SK-N-SH treated with all-trans-retinoic acid at 6 μM for 48 hours (cell line): ENCODE measurements at regions not wholly inside any gene's neighbourhood (a gene's known extent, or its start where the extent isn't known, plus 50 kb on each side); places are given as distances from the start of the nearest gene placed in this dataset.

ENCODE experiments used
- ATAC-seq: fragments of 200-7000 bp; cut with Tn5 transposase; 3 replicates; pipeline ENCODE4 v1.9.1; 2020; ENCODE audit warnings: mild to moderate bottlenecking, moderate library complexity
- ARNTL ChIP-seq: fragments of 450-650 bp; formaldehyde crosslinking; IDR thresholded peaks from 2 replicates; pipeline ENCODE4 v1.5.0; 2020; ENCODE audit warnings: low read depth, mild to moderate bottlenecking, moderate library complexity, borderline replicate concordance
- BACH2 ChIP-seq: fragments of 250-450 bp; sonication (Bioruptor Pico); IDR thresholded peaks from 2 replicates; pipeline ENCODE4 v1.9.0; 2021; ENCODE audit warnings: mild to moderate bottlenecking, borderline replicate concordance
- CSDC2 ChIP-seq: fragments of 250-450 bp; sonication (Bioruptor Pico); IDR thresholded peaks from 2 replicates; pipeline ENCODE4 v1.5.0; 2020; ENCODE audit warnings: mild to moderate bottlenecking, moderate library complexity
- ISL1 ChIP-seq: fragments of 250-450 bp; sonication (Bioruptor Pico); IDR thresholded peaks from 2 replicates; pipeline ENCODE4 v2.1.2; 2022; ENCODE audit warnings: mild to moderate bottlenecking, moderate library complexity
- OSR1 ChIP-seq: fragments of 250-450 bp; sonication (Bioruptor Pico); IDR thresholded peaks from 2 replicates; pipeline ENCODE4 v1.8.0; 2022; ENCODE audit warnings: moderate library complexity, mild to moderate bottlenecking, inconsistent platforms
- PATZ1 ChIP-seq: fragments of 250-450 bp; sonication (Bioruptor Pico); IDR thresholded peaks from 2 replicates; pipeline ENCODE4 v1.8.0; 2020; ENCODE audit warnings: mild to moderate bottlenecking, moderate library complexity, borderline replicate concordance
- PPARA ChIP-seq: fragments of 250-450 bp; sonication (Bioruptor Pico); IDR thresholded peaks from 2 replicates; pipeline ENCODE4 v1.5.0; 2020; ENCODE audit warnings: mild to moderate bottlenecking, borderline replicate concordance
- RARB ChIP-seq: fragments of 250-450 bp; sonication (Bioruptor Pico); IDR thresholded peaks from 2 replicates; pipeline ENCODE4 v1.8.0; 2021; ENCODE audit warnings: mild to moderate bottlenecking, moderate library complexity
- SNAI2 ChIP-seq: fragments of 250-450 bp; sonication (Bioruptor Pico); IDR thresholded peaks from 2 replicates; pipeline ENCODE4 v1.5.0; 2020; ENCODE audit warnings: mild to moderate bottlenecking, moderate library complexity
- TCF4 ChIP-seq: fragments of 250-450 bp; sonication (Bioruptor Pico); IDR thresholded peaks from 2 replicates; pipeline ENCODE4 v1.8.0; 2021; ENCODE audit warnings: mild to moderate bottlenecking, moderate library complexity, borderline replicate concordance
- TOX ChIP-seq: fragments of 250-450 bp; sonication (Bioruptor Pico); IDR thresholded peaks from 2 replicates; pipeline ENCODE4 v1.8.0; 2021; ENCODE audit warnings: mild to moderate bottlenecking, moderate library complexity, borderline replicate concordance
- TSHZ2 ChIP-seq: fragments of 250-450 bp; sonication (Bioruptor Pico); IDR thresholded peaks from 2 replicates; pipeline ENCODE4 v1.5.0; 2020; ENCODE audit warnings: mild to moderate bottlenecking, moderate library complexity
- ZC3H10 ChIP-seq: fragments of 250-450 bp; sonication (Bioruptor Pico); IDR thresholded peaks from 2 replicates; pipeline ENCODE4 v1.5.1; 2021; ENCODE audit warnings: mild to moderate bottlenecking, moderate library complexity
- ZFP3 ChIP-seq: fragments of 250-450 bp; sonication (Bioruptor Pico); IDR thresholded peaks from 2 replicates; pipeline ENCODE4 v1.5.0; 2020; ENCODE audit warnings: mild to moderate bottlenecking, moderate library complexity
- ZFP30 ChIP-seq: fragments of 450-650 bp; formaldehyde crosslinking; IDR thresholded peaks from 2 replicates; pipeline ENCODE4 v1.5.0; 2022; ENCODE audit warnings: mild to moderate bottlenecking, moderate library complexity
- ZNF565 ChIP-seq: fragments of 450-650 bp; formaldehyde crosslinking; conservative IDR thresholded peaks from 2 replicates; pipeline ENCODE4 v1.5.0; 2020; ENCODE audit warnings: low read depth, mild to moderate bottlenecking, moderate library complexity
- ZNF70 ChIP-seq: fragments of 450-650 bp; formaldehyde crosslinking; IDR thresholded peaks from 2 replicates; pipeline ENCODE4 v1.5.0; 2020; ENCODE audit warnings: mild to moderate bottlenecking, moderate library complexity
- ZNF8 ChIP-seq: fragments of 450-650 bp; formaldehyde crosslinking; IDR thresholded peaks from 2 replicates; pipeline ENCODE4 v1.5.0; 2020; ENCODE audit warnings: mild to moderate bottlenecking, moderate library complexity
- TF ChIP-seq, protein P1 (sequence below): fragments of 250-450 bp; sonication (Bioruptor Pico); IDR thresholded peaks from 2 replicates; pipeline ENCODE4 v1.5.1; 2021; ENCODE audit warnings: mild to moderate bottlenecking, moderate library complexity
- TF ChIP-seq, protein P2 (sequence below): fragments of 250-450 bp; sonication (Bioruptor Pico); IDR thresholded peaks from 2 replicates; pipeline ENCODE4 v1.5.1; 2020; ENCODE audit warnings: low read depth, mild to moderate bottlenecking, moderate library complexity

GRCh38 chr2:8458503-8459459 is 223.1 kb upstream of the ID2 start:
- TF ChIP-seq TSHZ2 (CRISPR knock-in tag) (no peak), ZNF70 (CRISPR knock-in tag) (no peak), ZC3H10 (no peak), ZNF565 (CRISPR knock-in tag) (no peak), ISL1 (no peak), TOX (CRISPR knock-in tag) (no peak), ZFP3 (no peak), BACH2 (CRISPR knock-in tag) (no peak), SNAI2 (CRISPR knock-in tag) (no peak)
- TF ChIP-seq, protein P1, sequence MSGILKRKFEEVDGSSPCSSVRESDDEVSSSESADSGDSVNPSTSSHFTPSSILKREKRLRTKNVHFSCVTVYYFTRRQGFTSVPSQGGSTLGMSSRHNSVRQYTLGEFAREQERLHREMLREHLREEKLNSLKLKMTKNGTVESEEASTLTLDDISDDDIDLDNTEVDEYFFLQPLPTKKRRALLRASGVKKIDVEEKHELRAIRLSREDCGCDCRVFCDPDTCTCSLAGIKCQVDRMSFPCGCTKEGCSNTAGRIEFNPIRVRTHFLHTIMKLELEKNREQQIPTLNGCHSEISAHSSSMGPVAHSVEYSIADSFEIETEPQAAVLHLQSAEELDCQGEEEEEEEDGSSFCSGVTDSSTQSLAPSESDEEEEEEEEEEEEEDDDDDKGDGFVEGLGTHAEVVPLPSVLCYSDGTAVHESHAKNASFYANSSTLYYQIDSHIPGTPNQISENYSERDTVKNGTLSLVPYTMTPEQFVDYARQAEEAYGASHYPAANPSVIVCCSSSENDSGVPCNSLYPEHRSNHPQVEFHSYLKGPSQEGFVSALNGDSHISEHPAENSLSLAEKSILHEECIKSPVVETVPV: no peak
- TF ChIP-seq, all 23 proteins: peak for 0
- ATAC-seq: no peak

- no peak for ATAC-seq
- no peak for TF ChIP-seq PATZ1 (CRISPR knock-in tag)
- no peak for TF ChIP-seq SNAI2 (CRISPR knock-in tag)
- TF ChIP-seq TCF4 (CRISPR knock-in tag): no peak
- TF ChIP-seq ARNTL (CRISPR knock-in tag): no peak
- TF ChIP-seq ZNF8 (CRISPR knock-in tag): no peak
- no peak for TF ChIP-seq ZFP3
- no peak for TF ChIP-seq OSR1 (CRISPR knock-in tag)
- TF ChIP-seq, protein P1: no peak
- no peak for TF ChIP-seq TOX (CRISPR knock-in tag)
- TF ChIP-seq CSDC2: no peak
- no peak for TF ChIP-seq ZC3H10
- TF ChIP-seq, protein P2, sequence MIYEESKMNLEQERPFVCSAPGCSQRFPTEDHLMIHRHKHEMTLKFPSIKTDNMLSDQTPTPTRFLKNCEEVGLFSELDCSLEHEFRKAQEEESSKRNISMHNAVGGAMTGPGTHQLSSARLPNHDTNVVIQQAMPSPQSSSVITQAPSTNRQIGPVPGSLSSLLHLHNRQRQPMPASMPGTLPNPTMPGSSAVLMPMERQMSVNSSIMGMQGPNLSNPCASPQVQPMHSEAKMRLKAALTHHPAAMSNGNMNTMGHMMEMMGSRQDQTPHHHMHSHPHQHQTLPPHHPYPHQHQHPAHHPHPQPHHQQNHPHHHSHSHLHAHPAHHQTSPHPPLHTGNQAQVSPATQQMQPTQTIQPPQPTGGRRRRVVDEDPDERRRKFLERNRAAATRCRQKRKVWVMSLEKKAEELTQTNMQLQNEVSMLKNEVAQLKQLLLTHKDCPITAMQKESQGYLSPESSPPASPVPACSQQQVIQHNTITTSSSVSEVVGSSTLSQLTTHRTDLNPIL: no peak
- no peak for TF ChIP-seq RARB (CRISPR knock-in tag)
- no peak for TF ChIP-seq PPARA (CRISPR knock-in tag)
- TF ChIP-seq ZNF70 (CRISPR knock-in tag): no peak
These were observed 222.4 kb upstream of the ID2 start for GRCh38 chr2:8459474-8459873.

GRCh38 chr2:8461341-8461740 is 220.5 kb upstream of the ID2 start:
- no peak for ATAC-seq
- TF ChIP-seq ZFP30 (CRISPR knock-in tag) (no peak), TSHZ2 (CRISPR knock-in tag) (no peak), TOX (CRISPR knock-in tag) (no peak), BACH2 (CRISPR knock-in tag) (no peak), CSDC2 (no peak)
